SH-SY5Y (cell line): ENCODE measurements at regions not wholly inside any gene's neighbourhood (a gene's known extent, or its start where the extent isn't known, plus 50 kb on each side); places are given as distances from the start of the nearest gene placed in this dataset.

Source experiments
- GATA2 ChIP-seq: IDR thresholded peaks from 2 replicates; pipeline ENCODE4 v1.6.1; 2011; ENCODE audit warnings: mild to moderate bottlenecking, low read depth, low read length
- GATA3 ChIP-seq: IDR thresholded peaks from 2 replicates; pipeline ENCODE4 v1.6.1; 2011; ENCODE audit warnings: low read depth, mild to moderate bottlenecking, low read length, moderate library complexity

- TF ChIP-seq GATA3 (no peak), GATA2 (no peak)
Observed at GRCh38 chr2:145543155-145543554, 1023.2 kb upstream of the ZEB2 start.
